ENCODE measurements at regions not wholly inside any gene's neighbourhood (a gene's known extent, or its start where the extent isn't known, plus 50 kb on each side); places are given as distances from the start of the nearest gene placed in this dataset.

DNA sequence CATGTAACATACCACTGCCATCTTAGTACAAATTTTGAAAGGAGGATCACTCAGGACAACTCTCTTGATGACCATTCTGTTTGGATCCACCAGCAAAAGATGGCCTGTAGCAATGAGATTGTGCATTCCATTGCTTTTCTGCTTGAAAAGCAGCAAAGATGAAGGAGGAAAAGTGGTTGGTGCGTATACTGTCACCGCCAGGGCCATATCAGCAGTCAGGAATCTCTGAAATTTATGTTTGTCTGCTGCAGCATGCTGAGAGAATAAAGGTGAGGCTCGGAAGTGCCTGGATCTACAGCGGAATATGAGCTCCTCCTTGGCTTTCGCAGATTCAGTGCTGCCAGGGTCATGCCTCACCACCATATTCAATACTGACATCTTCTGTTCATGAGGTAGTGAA, 144.4 kb downstream of the GPBP1 start:
- WGBS (ENCODE audit: insufficient coverage, insufficient read length), result no CpG with 5 or more reads among the region's 5 CpGs
- no peak overlapping the region for H3K4me3 ChIP-seq (ENCODE audit: low read length)
- H3K4me1 ChIP-seq (ENCODE audit: control insufficient read depth, insufficient read depth, low read length), result no peaks in the 10 kb centered on the region
- no peaks in the 10 kb centered on the region for H3K27me3 ChIP-seq (ENCODE audit: control insufficient read depth, insufficient read depth, low read length)
- no peak for DNase-seq (ENCODE audit: low read depth, low spot score)
- H3K36me3 ChIP-seq (ENCODE audit: control insufficient read depth, insufficient read depth, low read length), result no peaks in the 10 kb centered on the region
- no peaks in the 10 kb centered on the region for H3K9me3 ChIP-seq (ENCODE audit: control insufficient read depth, insufficient read depth, low read length)
- H3K27ac ChIP-seq (ENCODE audit: low read length), result no peak overlapping the region

DNA sequence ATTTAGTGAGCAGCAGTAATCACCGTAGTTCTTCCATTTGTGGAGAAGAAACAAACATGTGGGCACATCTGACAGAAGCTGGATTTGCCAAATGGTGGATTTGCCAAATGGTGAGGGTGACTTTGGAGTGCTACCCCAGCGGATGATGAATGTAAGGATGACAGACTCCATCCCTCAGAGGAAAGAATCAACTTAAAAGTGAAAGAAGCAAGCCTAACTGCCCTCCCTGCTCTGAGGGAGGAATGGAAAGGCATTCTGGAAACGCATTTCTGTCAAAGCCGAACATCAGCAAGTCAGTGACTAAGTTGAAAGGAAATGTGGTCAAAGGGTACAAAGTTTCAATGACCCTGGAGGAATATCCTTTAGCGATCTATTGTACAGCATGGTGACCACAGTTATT, 143.5 kb downstream of the GPBP1 start:
- H3K27ac ChIP-seq (ENCODE audit: low read length), result no peak overlapping the region
- H3K27me3 ChIP-seq (ENCODE audit: control insufficient read depth, insufficient read depth, low read length), result no peaks in the 10 kb centered on the region
- DNase-seq (ENCODE audit: low read depth, low spot score), result no peak
- no peaks in the 10 kb centered on the region for H3K9me3 ChIP-seq (ENCODE audit: control insufficient read depth, insufficient read depth, low read length)
- H3K4me3 ChIP-seq (ENCODE audit: low read length), result no peak overlapping the region
- H3K4me1 ChIP-seq (ENCODE audit: control insufficient read depth, insufficient read depth, low read length), result no peaks in the 10 kb centered on the region
- H3K36me3 ChIP-seq (ENCODE audit: control insufficient read depth, insufficient read depth, low read length), result no peaks in the 10 kb centered on the region
- WGBS (ENCODE audit: insufficient coverage, insufficient read length), result no CpG with 5 or more reads among the region's 5 CpGs

DNA sequence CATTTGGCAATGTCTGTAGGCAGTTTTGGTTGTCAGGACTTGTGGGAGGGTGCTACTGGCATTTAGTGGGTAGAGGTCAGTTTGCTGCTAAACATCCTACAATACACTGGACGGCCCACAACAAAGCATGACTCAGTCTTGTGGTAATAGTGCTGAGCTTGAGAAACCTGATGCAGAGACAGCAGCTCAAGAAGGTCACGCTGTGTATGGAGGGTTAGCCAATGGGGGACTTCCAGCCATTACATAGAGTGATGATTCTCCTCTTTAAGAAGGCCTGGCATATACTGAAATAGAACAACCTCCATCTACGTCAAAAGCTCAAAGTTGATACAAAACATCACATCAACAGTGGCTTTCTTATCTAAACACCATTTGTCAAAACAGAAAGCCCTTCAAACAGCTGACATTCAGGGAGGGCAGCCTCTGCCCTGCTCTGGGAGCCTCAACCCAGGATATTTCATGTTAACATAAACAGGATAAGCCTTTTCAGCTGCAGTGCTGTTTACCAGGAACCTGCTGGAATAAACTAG, 143.0 kb downstream of the GPBP1 start:
- no peaks in the 10 kb centered on the region for H3K36me3 ChIP-seq (ENCODE audit: control insufficient read depth, insufficient read depth, low read length)
- no peaks in the 10 kb centered on the region for H3K4me1 ChIP-seq (ENCODE audit: control insufficient read depth, insufficient read depth, low read length)
- WGBS (ENCODE audit: insufficient coverage, insufficient read length), result no CpG with 5 or more reads among the region's 3 CpGs
- no peak overlapping the region for H3K27ac ChIP-seq (ENCODE audit: low read length)
- no peaks in the 10 kb centered on the region for H3K9me3 ChIP-seq (ENCODE audit: control insufficient read depth, insufficient read depth, low read length)
- no peak overlapping the region for H3K4me3 ChIP-seq (ENCODE audit: low read length)
- no peak for DNase-seq (ENCODE audit: low read depth, low spot score)
- no peaks in the 10 kb centered on the region for H3K27me3 ChIP-seq (ENCODE audit: control insufficient read depth, insufficient read depth, low read length)

DNA sequence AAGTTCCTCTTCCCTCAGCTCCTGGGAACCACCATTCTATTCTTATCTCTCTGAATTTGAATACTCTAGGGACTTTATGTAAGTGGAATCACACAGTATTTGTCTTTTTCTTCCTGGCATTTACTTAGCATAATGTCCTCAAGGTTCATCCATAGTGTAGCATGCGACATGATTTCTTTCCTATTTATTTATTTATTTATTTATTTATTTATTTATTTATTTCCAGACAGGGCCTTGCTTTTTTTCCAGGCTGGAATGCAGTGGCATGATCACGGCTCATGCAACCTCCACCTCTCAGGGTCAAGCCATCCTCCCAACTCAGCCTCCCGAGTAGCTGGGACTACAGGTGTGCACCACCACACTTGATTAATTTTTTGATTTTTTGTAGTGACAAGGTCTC, 142.1 kb downstream of the GPBP1 start:
- Histone ChIP-seq H3K9me3 (ENCODE audit: control insufficient read depth, insufficient read depth, low read length) (no peaks in the 10 kb centered on the region), H3K4me1 (ENCODE audit: control insufficient read depth, insufficient read depth, low read length) (no peaks in the 10 kb centered on the region), H3K4me3 (ENCODE audit: low read length) (no peak overlapping the region), H3K27me3 (ENCODE audit: control insufficient read depth, insufficient read depth, low read length) (no peaks in the 10 kb centered on the region), H3K27ac (ENCODE audit: low read length) (no peak overlapping the region), H3K36me3 (ENCODE audit: control insufficient read depth, insufficient read depth, low read length) (no peaks in the 10 kb centered on the region)
- no CpG with 5 or more reads among the region's 3 CpGs for WGBS (ENCODE audit: insufficient coverage, insufficient read length)
- DNase-seq (ENCODE audit: low read depth, low spot score), result no peak
